ENCODE measurements at regions not wholly inside any gene's neighbourhood (a gene's known extent, or its start where the extent isn't known, plus 50 kb on each side); places are given as distances from the start of the nearest gene placed in this dataset.
"Not testable (repeated sequence)": the region's sequence is repeated elsewhere in the genome, so short reads cannot be mapped to it uniquely, and the experiment has no call there.

DNA sequence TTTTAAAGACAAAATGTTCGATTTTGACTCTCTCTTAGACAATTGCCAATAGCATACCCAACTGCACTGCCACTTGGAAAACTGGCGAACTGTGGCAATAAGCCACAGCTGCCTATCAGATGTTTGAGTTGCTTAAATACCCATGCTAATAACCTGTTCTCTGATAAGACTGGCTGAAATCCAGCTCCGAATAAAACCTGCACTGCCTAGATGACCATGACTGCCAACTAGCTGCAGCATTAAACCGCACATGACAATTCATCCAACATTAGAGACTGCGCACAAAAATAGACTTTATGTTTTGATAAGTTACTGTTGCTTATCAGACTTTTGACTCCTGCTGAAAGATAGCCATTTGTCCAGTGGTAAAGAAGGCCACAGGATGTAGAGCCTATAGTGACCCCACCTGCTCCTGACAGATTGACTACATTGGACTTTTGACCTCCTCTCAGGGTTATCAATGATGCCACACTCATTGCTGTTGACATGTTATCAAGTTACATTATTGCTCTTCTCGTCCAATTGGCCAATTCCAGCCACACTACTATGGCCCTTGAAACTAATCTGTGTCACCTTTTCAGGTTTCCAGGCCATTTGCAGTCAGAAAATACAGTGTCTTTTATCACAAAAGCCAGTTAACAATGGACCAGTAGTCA lies 299.0 kb downstream of the HGF start:
- no peak for DNase-seq

GRCh38 chr7:81469869-81470723 lies 299.8 kb downstream of the HGF start:
- DNase-seq = peak; percentile 72

- no peak for DNase-seq
These were observed 300.5 kb downstream of the HGF start for GRCh38 chr7:81469153-81469868.

GRCh38 chr7:81468526-81468925 lies 301.3 kb downstream of the HGF start:
- no peak for DNase-seq

GRCh38 chr7:81467964-81468363 lies 301.9 kb downstream of the HGF start:
- DNase-seq = no peak

DNA sequence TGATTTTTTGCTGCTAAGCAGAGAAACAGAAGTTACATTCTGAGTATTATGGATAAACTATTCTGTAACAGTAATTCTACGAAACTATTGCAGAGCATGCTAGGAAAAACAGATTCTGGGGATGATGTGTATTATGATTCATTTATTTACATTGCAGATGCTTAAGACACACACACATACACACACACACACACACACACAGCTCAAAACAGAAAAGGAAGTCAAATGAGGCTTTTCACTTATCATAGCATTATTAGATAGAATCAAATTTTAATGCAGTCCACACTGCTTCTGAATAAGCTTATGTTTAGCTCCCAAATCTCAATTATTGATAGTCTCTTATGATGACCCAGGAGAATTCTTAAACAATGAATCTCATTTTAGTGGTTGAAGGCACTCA lies 307.2 kb downstream of the HGF start:
- DNase-seq = no peak

DNA sequence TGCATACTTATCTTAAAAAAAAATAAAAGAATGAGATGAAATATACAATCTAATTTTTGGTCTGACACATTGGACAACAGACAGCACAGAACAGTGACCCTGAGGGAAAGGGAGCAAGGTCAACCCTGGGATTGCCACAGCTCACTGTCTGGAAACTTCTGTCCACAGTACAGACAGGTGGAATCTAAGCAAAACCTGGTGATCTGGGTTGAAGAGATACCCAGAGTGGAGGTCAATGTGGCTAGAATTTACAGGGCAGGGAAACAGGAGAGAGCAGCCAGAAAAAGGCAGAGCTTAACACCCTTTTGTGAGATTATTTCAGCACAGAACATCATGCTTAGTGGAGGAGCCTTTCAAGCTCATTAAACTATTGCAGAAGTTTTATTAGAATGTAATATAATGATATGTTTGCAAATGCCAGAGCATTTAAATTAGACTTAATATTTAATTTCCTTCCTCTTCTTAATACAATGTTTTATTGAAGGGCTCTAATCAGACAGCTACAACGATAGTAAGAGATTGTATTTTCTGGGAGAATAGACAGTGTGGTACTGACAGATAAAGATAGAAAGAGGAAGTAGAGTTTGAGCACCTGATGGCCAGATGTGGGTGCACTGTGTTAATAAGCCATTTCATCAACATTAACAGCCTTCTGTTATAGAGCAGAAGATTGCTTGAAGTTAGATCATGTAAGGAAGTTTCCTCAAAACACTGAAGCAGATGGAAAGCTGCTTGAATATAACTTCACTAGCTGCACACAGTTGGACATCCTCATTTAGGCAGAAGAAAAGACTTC lies 309.4 kb downstream of the HGF start:
- no peak for DNase-seq

GRCh38 chr7:81459485-81459884 lies 310.4 kb downstream of the HGF start:
- DNase-seq = no peak

DNA sequence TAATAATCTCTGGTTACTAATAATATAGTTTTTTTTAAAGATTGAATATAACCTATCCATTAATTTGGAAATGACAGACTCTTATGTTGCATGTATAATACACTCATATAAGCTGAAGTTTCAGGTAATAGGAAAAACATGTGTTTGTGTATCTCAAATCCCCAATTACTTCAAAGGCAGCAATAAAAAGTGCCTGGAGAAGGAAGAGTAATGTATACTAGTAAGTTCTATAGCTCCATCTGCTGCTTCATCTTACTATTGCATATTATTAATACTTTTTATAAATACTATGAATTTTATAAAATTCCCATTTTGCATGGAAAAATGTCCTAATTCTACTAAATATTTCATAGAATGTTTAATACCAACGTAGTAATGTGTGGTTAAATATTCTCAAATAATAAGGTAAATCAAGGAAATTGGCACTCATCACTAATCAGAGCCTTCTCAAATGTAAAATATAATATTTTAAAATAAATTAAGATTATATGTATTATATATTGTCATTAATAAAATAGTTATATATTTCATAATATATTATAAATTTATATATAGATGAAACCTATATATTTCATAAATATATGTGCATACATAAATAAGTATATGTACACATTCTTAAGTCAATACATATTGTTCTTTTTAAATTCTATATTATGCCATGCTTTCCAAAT lies 311.9 kb downstream of the HGF start:
- peak; percentile 41 for DNase-seq

- not testable (repeated sequence) for DNase-seq
These were observed 316.1 kb downstream of the HGF start for GRCh38 chr7:81453770-81454169.

DNA sequence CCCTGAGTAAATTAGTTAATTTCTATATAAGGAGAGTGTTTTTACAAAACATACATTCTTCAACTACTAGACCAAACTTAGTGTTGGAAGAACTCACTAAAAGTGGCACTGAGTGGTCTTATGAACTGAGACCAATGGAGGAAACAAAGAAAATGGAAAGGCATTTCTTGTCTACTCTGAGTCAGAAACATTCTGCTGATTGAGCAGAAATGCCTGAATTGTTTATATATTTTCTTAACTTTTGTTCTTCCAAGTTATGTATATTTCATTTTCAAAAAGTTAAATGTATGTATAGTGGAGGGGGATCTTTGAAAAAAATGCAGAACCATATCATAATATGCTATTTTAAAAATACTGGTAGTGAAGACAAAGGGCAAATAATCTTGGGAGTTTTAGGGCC lies 320.7 kb downstream of the HGF start:
- DNase-seq = no peak

DNA sequence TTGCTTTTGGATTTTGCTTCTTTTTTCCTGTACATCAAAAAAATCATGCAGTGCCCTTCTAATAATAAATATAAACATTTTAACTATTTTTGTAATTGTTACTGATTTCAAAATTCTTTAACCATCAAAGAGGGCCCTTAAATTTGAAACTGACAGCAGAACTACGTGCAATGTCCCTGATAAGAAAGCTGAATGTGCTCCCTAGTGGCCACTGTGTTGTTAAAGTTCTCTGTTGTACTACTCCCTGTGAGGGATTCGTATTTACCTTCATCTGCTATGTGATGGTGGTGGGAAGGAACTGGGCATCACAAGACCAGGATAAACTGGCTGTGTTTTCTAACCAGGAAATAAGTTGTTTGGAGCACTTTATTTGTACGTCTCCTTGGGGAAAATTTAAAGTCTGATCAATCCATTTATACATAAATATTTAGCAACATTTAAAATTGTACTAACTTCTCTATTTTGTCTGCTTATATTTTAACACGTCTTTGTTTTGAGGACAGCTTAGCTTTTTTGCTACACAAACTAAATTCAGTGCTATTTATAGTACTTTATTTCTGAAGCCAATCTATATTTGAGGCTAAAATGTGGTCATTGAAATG lies 322.4 kb downstream of the HGF start:
- peak; percentile 62 for DNase-seq

GRCh38 chr7:81446212-81446611 lies 323.6 kb downstream of the HGF start:
- no peak for DNase-seq

- no peak for DNase-seq
These were observed 324.4 kb downstream of the HGF start for GRCh38 chr7:81445462-81445861.

GRCh38 chr7:81441750-81442149 lies 328.1 kb downstream of the HGF start:
- no peak for DNase-seq

DNA sequence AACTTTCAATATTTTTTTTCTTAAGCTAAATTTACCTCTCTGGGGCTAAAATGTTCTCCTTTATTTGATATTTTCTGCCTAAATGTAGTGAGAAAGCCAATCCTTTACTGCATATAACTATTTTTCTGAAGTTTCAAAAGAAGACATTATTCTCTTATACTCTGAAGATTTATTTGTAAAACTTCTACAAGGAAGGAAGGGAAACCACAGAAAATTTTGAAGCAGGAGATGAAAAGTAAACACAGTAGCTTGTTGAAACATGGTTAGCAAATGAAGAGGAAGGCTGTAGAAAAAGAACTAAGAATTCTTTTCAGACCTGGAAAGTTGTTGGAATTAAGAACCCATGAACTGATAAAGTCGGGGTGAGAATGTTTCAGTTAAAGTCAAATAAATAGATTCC lies 330.3 kb downstream of the HGF start:
- no peak for DNase-seq

- DNase-seq = not testable (repeated sequence)
These were observed 332.7 kb downstream of the HGF start for GRCh38 chr7:81437160-81437559.

- no peak for DNase-seq
These were observed 336.0 kb downstream of the HGF start for GRCh38 chr7:81433692-81434331.

DNA sequence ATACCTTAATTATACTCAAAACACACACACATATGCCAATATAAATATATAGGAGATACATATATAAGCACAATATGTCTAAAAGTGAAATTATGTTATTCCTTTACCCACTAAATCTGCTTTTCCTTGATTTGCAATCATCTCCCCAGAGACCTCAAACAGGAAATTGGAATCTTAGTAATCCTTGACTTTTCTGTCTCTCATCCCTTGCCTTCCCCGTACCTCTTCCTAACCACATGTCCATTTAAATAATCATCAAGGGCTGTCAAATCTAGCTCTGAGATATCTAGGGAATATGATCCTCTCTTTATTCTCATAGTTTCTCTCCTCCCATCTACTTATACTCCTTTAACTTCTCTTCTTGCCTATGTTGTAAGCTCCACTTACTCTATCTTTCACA lies 336.6 kb downstream of the HGF start:
- DNase-seq = no peak

GRCh38 chr7:81430761-81431160 lies 339.1 kb downstream of the HGF start:
- DNase-seq = no peak

DNA sequence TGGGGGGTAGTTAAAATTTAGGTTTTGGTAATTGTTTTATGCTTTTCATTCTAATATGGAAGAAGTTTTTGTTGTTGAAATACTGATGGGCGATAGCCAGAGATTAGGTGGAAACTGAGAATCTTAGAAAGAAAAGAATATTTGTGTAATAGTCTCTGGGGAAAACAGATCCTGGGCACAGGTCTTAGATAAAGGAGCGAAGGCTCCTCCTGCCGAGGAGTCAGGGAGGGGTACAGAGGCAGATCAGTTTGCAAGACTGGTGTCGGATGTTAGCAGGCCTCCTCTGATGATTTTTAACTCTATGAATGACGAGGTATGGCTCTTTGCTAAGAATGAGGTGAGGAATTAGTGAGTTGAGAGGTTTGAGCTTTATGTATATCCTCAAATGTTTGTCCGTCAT lies 339.7 kb downstream of the HGF start:
- DNase-seq = no peak
